ENCODE measurements at regions not wholly inside any gene's neighbourhood (a gene's known extent, or its start where the extent isn't known, plus 50 kb on each side); places are given as distances from the start of the nearest gene placed in this dataset.

DNA sequence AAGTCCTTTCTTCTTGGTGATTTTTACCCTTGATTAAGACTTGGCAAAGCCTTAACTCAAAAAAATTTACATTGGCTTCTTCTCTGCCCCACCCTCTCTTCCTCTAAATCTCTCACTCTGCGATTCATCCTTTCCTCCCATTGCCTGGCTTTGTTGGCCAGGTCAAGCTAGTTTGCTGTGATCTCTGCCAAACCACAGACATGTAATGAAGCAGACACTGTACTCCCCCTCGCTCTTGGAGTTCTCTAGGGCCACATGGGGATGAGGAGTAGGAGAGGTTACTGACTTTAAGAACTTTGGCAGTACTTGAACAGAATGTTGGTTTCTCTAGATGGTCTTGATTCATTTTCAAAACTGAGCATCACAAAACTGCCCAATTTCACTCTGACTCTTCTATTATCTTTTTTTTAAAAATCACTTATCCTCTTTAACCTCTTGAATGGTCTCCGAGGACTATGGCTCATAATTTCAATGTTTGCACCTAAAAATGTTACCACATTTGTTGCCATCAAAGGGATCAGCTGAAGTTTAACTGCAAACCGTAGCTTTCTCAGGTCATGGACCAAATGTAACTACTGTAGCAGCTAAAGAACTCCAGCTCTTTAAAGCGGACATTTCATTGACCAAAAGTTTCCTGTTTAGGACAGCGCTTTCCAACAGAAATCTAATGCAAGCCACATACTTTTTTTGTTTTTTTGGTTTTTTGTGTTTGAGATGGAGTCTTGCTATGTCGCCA, 62.7 kb upstream of the IPO9 start:
- H3K27me3 Mint-ChIP-seq: peaks cover 6% of the 10 kb centered on the region
- H3K36me3 Mint-ChIP-seq: peaks cover 3% of the 10 kb centered on the region
- no peak overlapping the region for H3K4me3 Mint-ChIP-seq
- ATAC-seq (ENCODE audit: low read depth): no peak
- DNase-seq (ENCODE audit: low spot score in 2 of 2): no peak
- no peaks in the 10 kb centered on the region for H3K4me1 Mint-ChIP-seq
- no peak overlapping the region for H3K27ac Mint-ChIP-seq
- peaks cover 2% of the 10 kb centered on the region for H3K9me3 Mint-ChIP-seq

DNA sequence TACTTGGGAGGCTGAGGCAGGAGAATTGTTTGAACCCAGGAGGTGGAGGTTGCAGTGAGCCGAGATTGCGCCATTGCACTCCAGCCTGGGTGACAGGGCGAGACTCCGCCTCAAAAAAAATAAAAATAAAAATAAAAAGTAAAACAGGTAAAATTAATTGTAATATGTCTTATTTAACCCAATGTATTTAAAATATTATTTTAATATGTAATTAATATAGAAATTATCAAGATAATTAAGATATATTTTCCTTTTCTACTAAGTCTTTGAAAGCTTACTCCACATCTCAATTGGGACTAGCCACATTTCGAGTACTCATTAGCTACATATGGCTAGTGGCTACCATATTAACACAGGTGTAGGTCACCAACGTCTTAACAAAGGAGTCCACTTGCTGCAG, 61.6 kb upstream of the IPO9 start:
- no peaks in the 10 kb centered on the region for H3K4me1 Mint-ChIP-seq
- H3K9me3 Mint-ChIP-seq: peaks cover 8% of the 10 kb centered on the region
- peaks cover 8% of the 10 kb centered on the region for H3K27me3 Mint-ChIP-seq
- H3K27ac Mint-ChIP-seq: no peak overlapping the region
- peaks cover 8% of the 10 kb centered on the region for H3K36me3 Mint-ChIP-seq
- ATAC-seq (ENCODE audit: low read depth): no peak
- DNase-seq (ENCODE audit: low spot score in 2 of 2): no peak
- H3K4me3 Mint-ChIP-seq: no peak overlapping the region

DNA sequence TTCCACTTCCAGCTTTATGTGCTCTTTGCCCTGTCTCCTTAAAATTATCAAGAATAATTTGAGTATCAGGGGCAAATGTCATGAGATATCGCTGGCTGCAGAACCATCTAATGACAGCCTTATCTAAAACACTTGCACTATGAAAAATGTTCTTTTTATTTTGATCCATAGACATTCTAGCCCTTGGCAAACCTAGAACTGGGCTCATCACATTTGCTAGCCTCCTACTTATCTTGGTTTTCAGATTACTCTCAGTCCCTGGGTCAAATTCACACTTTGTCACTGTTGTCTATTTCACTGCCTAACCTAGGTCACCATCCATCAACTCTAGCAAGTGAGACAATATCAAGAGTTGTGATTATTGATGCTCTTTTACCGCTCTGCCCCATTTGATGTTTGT, 59.9 kb upstream of the IPO9 start:
- H3K36me3 Mint-ChIP-seq: peaks cover 8% of the 10 kb centered on the region
- H3K27me3 Mint-ChIP-seq: peaks cover 11% of the 10 kb centered on the region
- ATAC-seq (ENCODE audit: low read depth): no peak
- DNase-seq (ENCODE audit: low spot score in 2 of 2): no peak
- no peaks in the 10 kb centered on the region for H3K4me1 Mint-ChIP-seq
- no peak overlapping the region for H3K27ac Mint-ChIP-seq
- H3K9me3 Mint-ChIP-seq: peaks cover 8% of the 10 kb centered on the region
- H3K4me3 Mint-ChIP-seq: no peak overlapping the region

DNA sequence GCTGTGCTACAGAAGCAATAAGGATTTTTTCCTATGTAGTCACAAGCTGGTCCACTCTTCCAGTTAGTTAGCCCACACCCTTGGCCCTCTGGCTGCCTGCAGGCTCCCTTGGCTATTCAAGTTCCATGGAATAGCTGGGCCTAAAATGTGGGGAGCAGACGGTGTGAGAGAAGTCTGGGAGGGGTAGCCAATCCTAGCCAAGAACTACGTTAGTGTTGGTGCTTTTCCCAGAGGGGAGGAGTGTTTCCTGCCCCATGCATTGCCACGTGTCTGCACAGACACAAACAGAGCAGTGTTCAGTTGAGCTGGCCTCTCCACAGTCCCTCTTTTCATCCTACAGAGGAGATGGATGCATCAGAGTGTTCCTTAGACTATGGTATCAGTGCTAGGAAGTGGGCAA, 59.0 kb upstream of the IPO9 start:
- peaks cover 8% of the 10 kb centered on the region for H3K36me3 Mint-ChIP-seq
- no peak for DNase-seq (ENCODE audit: low spot score in 2 of 2)
- H3K4me3 Mint-ChIP-seq: no peak overlapping the region

DNA sequence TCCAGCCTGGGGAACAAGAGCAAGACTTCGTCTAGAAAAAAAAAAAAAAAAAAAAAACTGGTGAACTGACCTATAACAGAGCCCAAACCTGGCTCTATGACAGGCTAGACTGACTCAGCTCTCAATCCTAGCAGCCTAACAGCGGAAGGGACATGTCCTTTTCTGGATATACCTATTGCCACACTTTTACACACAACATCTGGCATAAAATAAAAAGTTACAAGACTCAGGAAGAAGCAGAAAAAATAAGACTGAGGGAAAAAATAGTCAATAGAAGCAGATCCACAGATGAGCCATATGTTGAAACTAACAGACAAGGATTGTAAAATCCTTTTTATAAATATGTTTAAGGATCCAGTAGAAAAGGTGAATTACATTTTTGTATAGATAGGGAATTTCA, 57.5 kb upstream of the IPO9 start:
- DNase-seq (ENCODE audit: low spot score in 2 of 2): no peak
- no peaks in the 10 kb centered on the region for H3K4me1 Mint-ChIP-seq
- peaks cover 6% of the 10 kb centered on the region for H3K36me3 Mint-ChIP-seq
- H3K27me3 Mint-ChIP-seq: peaks cover 9% of the 10 kb centered on the region
- no peak overlapping the region for H3K27ac Mint-ChIP-seq
- H3K4me3 Mint-ChIP-seq: no peak overlapping the region
- no peak for ATAC-seq (ENCODE audit: low read depth)
- peaks cover 9% of the 10 kb centered on the region for H3K9me3 Mint-ChIP-seq

More for the DNA sequence above, 59.0 kb upstream of the IPO9 start:
- Mint-ChIP-seq H3K27me3 (peaks cover 11% of the 10 kb centered on the region), H3K27ac (no peak overlapping the region), H3K9me3 (peaks cover 9% of the 10 kb centered on the region), H3K4me1 (no peaks in the 10 kb centered on the region)
- no peak for ATAC-seq (ENCODE audit: low read depth)

DNA sequence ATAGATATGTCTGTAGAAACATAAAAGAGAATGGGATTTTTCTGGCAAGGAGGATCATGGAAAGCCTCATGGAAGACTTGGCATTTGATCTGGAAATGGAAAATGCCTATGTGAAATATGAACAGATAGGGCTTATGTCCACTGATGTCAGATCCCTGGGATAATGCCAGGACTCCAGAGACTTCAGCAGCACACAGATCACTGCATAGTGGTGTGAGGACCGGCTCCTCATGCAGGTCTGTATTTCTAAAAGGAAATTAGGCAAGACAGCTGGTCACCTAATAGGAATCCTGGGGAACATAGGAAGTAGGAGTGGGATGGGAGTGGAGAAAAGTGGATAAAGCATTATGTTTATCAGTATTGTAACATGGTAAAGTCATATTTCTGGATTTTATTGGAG, 56.8 kb upstream of the IPO9 start:
- Mint-ChIP-seq H3K27ac (no peak overlapping the region), H3K27me3 (peaks cover 9% of the 10 kb centered on the region), H3K4me3 (no peak overlapping the region), H3K36me3 (peaks cover 6% of the 10 kb centered on the region), H3K9me3 (peaks cover 9% of the 10 kb centered on the region), H3K4me1 (no peaks in the 10 kb centered on the region)
- ATAC-seq (ENCODE audit: low read depth) (no peak), DNase-seq (ENCODE audit: low spot score in 2 of 2) (no peak)

DNA sequence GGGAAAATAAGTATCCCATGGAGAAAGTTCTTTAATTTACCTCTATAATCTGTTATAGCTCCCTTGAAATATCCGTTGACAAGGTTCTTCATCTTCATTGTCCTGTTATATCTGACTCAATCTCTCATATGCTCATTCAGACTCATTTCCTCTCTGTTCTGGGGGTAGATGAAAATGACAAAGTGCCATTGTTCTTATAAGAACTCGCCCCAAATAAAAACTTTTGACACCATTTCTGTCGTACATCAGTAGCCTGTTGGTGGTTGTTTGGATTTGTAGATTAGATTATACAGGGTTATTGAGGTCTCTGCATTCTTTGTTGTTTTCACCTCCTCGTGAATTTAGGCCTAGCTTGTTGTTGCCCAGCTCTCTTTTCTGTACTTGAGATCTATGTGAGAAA, 55.2 kb upstream of the IPO9 start:
- Mint-ChIP-seq H3K27me3 (peaks cover 8% of the 10 kb centered on the region), H3K27ac (no peak overlapping the region), H3K4me1 (no peaks in the 10 kb centered on the region), H3K9me3 (peaks cover 9% of the 10 kb centered on the region), H3K36me3 (peaks cover 6% of the 10 kb centered on the region), H3K4me3 (no peak overlapping the region)
- ATAC-seq (ENCODE audit: low read depth): no peak
- no peak for DNase-seq (ENCODE audit: low spot score in 2 of 2)

DNA sequence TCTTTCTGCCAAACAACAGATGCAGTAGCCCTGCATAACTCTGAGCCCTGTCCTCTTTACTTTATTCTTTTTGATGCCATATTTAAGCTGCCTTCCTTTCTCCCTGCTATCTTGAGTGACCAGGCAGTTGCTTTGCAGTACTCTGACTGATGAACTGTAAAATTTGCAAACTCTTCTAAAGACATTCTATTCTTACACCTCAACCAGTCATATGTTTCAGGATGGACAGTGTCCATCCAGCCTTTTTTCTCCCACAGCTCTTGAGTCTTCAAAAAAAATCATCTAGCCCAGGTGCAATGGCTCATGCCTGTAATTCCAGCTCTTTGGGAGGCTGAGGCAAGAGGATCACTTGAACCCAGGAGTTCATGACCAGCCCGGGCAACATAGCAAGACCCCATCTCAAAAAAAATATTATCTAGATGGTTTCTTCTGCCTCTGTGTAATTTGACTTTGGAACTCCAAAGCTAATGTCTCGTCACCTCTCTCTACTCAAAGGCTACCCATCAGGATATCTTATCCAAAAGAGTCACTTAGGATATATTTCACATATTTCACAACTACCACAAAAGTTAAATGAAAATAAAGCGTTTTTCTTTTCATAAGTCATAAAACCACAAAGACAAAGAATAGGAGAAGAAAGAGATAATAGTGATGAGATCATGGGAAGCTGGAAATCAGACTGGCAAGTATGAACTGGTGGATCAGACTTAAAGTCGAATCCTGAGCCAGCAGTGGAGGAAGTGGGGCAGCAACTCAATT, 54.6 kb upstream of the IPO9 start:
- H3K4me1 Mint-ChIP-seq: no peaks in the 10 kb centered on the region
- peaks cover 9% of the 10 kb centered on the region for H3K9me3 Mint-ChIP-seq
- ATAC-seq (ENCODE audit: low read depth) (no peak), DNase-seq (ENCODE audit: low spot score in 2 of 2) (no peak)
- H3K4me3 Mint-ChIP-seq: no peak overlapping the region
- peaks cover 8% of the 10 kb centered on the region for H3K27me3 Mint-ChIP-seq
- H3K36me3 Mint-ChIP-seq: peaks cover 6% of the 10 kb centered on the region
- H3K27ac Mint-ChIP-seq: no peak overlapping the region

DNA sequence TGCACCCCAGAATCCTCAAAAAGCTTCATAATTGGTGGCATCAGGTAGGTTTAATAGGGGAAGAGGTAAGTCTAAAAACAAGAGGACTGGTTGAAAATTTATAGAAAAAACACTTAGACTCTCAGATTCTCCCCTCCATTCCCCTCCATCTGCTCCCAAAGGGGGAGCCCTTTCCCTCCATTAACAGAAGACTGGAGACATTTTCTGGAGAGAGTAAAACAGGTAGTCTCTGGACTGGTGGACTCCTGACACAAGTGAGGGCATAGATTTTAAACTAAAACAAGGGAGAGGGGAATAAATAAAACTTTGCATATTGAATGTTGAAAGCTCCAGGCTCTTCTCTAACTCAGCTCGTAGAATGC, 54.0 kb upstream of the IPO9 start:
- Mint-ChIP-seq H3K4me3 (no peak overlapping the region), H3K27ac (no peak overlapping the region), H3K27me3 (peaks cover 8% of the 10 kb centered on the region), H3K36me3 (peaks cover 6% of the 10 kb centered on the region), H3K9me3 (peaks cover 9% of the 10 kb centered on the region), H3K4me1 (no peaks in the 10 kb centered on the region)
- ATAC-seq (ENCODE audit: low read depth): no peak
- no peak for DNase-seq (ENCODE audit: low spot score in 2 of 2)

DNA sequence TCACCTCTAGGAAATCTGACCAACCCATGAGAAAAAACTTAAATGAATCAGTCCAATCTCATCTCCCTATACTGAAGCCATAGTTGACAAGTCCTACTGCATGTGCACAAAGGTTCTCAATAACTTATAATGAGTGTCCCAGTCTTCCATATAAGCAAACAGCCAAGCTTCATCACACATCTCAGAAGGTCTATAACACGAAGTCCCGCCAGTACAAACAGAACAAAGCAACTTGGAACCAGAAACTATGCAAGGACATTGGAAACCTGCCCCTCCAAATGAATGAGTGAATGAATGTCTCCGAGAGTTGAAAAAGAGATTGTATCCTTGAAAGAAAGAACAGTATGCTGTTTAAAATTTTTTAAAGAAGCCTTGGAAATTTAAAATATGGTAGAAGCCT, 53.6 kb upstream of the IPO9 start:
- H3K27me3 Mint-ChIP-seq: peaks cover 6% of the 10 kb centered on the region
- DNase-seq (ENCODE audit: low spot score in 2 of 2): no peak
- no peak overlapping the region for H3K4me3 Mint-ChIP-seq
- H3K36me3 Mint-ChIP-seq: peaks cover 5% of the 10 kb centered on the region
- H3K4me1 Mint-ChIP-seq: no peaks in the 10 kb centered on the region
- no peak overlapping the region for H3K27ac Mint-ChIP-seq
- ATAC-seq (ENCODE audit: low read depth): no peak
- peaks cover 7% of the 10 kb centered on the region for H3K9me3 Mint-ChIP-seq

DNA sequence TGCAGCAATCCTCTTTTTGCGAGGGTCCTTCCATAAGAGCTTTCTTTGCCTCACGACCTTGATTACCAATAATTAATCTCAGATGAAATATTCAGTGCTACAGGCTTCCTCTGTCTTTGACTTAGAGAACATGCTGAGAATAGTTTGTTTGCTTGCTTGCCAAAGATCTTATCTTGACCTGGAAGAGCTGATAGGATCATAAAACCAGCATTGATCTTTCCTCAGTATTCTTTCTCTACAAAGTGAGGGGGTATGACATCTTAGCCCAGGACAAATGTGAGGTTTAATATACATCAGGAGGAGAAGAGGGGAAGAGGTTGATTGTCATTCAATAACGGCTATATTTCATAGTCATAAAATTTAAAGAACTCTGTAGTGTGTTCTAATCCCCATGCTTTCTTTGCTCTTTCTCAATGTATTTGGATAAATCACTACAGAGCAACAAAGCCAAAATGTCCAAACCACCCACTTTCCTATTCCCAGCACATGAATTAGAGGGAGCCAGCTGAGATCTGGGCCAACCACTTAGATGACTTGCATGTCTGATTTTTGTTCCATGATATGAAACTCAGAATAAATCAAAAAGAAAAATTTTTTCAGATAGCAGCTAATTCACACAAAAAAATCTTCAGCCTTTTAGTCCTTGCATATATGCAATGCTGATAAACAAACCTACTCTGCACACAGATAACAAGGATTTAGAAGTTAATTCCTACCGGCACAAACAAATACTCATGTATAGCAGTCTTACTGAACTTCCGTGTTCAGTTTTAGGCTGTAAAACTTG, 50.5 kb upstream of the IPO9 start:
- H3K27ac Mint-ChIP-seq: no peak overlapping the region
- no peak overlapping the region for H3K4me3 Mint-ChIP-seq
- H3K4me1 Mint-ChIP-seq: no peaks in the 10 kb centered on the region
- peaks cover 1% of the 10 kb centered on the region for H3K9me3 Mint-ChIP-seq
- ATAC-seq (ENCODE audit: low read depth) (no peak), DNase-seq (ENCODE audit: low spot score in 2 of 2) (no peak)
- H3K36me3 Mint-ChIP-seq: no peaks in the 10 kb centered on the region
- peaks cover 2% of the 10 kb centered on the region for H3K27me3 Mint-ChIP-seq

Measured in memory B cell (primary cell).